ENCODE measurements at regions not wholly inside any gene's neighbourhood (a gene's known extent, or its start where the extent isn't known, plus 50 kb on each side); places are given as distances from the start of the nearest gene placed in this dataset.

- H3K9me3 ChIP-seq: no peaks in the 10 kb centered on the region
- no peak overlapping the region for H3K27ac ChIP-seq
- WGBS, 5 donors: 79 to 84% (median 81%) methylated on average over 1 of the region's 1 CpG
- H3K27me3 ChIP-seq: no peaks in the 10 kb centered on the region
- TF ChIP-seq EP300 (IDR thresholded peaks at IDR 0.05) (no peak), POLR2AphosphoS5 (IDR thresholded peaks at IDR 0.05) (no peak)
- H3K36me3 ChIP-seq: no peaks in the 10 kb centered on the region
- no peak overlapping the region for H3K4me3 ChIP-seq
- intact Hi-C loops (cut with DNase I; ENCODE audit: low total_unique reads): no loop called here
- no peaks in the 10 kb centered on the region for H3K4me1 ChIP-seq
- DNase-seq: no peak
These were observed 354.7 kb downstream of the HGF start for GRCh38 chr7:81415181-81415580.

GRCh38 chr7:81414411-81414810 lies 355.4 kb downstream of the HGF start:
- DNase-seq: no peak
- intact Hi-C loops (cut with DNase I; ENCODE audit: low total_unique reads): no loop called here
- Histone ChIP-seq H3K4me3 (no peak overlapping the region), H3K27me3 (no peaks in the 10 kb centered on the region), H3K27ac (no peak overlapping the region), H3K4me1 (no peaks in the 10 kb centered on the region), H3K9me3 (no peaks in the 10 kb centered on the region), H3K36me3 (no peaks in the 10 kb centered on the region)
- no peak for TF ChIP-seq EP300 (IDR thresholded peaks at IDR 0.05)
- TF ChIP-seq CTCF (IDR thresholded peaks at IDR 0.05): no peak
- TF ChIP-seq POLR2A (IDR thresholded peaks at IDR 0.05): no peak
- TF ChIP-seq POLR2AphosphoS5 (IDR thresholded peaks at IDR 0.05): no peak
- 25 to 54% (median 39%) methylated on average over 3 of the region's 3 CpGs for WGBS, 5 donors

- Histone ChIP-seq H3K36me3 (no peaks in the 10 kb centered on the region), H3K4me3 (no peak overlapping the region), H3K27me3 (no peaks in the 10 kb centered on the region), H3K9me3 (no peaks in the 10 kb centered on the region), H3K4me1 (no peaks in the 10 kb centered on the region), H3K27ac (no peak overlapping the region)
- intact Hi-C loops (cut with DNase I; ENCODE audit: low total_unique reads): no loop called here
- 50 to 63% (median 56%) methylated on average over 6 of the region's 6 CpGs for WGBS, 5 donors
- DNase-seq: peak in 1 of 2 donors; percentile 16
- no peak for TF ChIP-seq EP300 (IDR thresholded peaks at IDR 0.05)
- no peak for TF ChIP-seq POLR2AphosphoS5 (IDR thresholded peaks at IDR 0.05)
- TF ChIP-seq POLR2A (IDR thresholded peaks at IDR 0.05): no peak
- no peak for TF ChIP-seq CTCF (IDR thresholded peaks at IDR 0.05)
These were observed 359.3 kb downstream of the HGF start for GRCh38 chr7:81410471-81411117.

GRCh38 chr7:81408728-81409127 lies 361.1 kb downstream of the HGF start:
- intact Hi-C loops (cut with DNase I; ENCODE audit: low total_unique reads): no loop called here

More at GRCh38 chr7:81408728-81409127, 361.1 kb downstream of the HGF start:
- peaks cover 0 to 4% (median 0%) of the 10 kb centered on the region in 4 donors for H3K9me3 ChIP-seq
- no peaks in the 10 kb centered on the region for H3K36me3 ChIP-seq
- no peaks in the 10 kb centered on the region for H3K27me3 ChIP-seq
- no peaks in the 10 kb centered on the region for H3K4me1 ChIP-seq
- no peak for DNase-seq
- no peak for TF ChIP-seq POLR2AphosphoS5 (IDR thresholded peaks at IDR 0.05)
- TF ChIP-seq POLR2A (IDR thresholded peaks at IDR 0.05): no peak
- no peak for TF ChIP-seq EP300 (IDR thresholded peaks at IDR 0.05)
- TF ChIP-seq CTCF (IDR thresholded peaks at IDR 0.05): no peak
- H3K4me3 ChIP-seq: no peak overlapping the region
- no peak overlapping the region for H3K27ac ChIP-seq
- 81 to 96% (median 90%) methylated on average over 2 of the region's 2 CpGs for WGBS, 5 donors
